GM21423 (cell line): ENCODE measurements at regions not wholly inside any gene's neighbourhood (a gene's known extent, or its start where the extent isn't known, plus 50 kb on each side); places are given as distances from the start of the nearest gene placed in this dataset.
"Not testable (repeated sequence)": the region's sequence is repeated elsewhere in the genome, so short reads cannot be mapped to it uniquely, and the experiment has no call there.

Experiments
- ATAC-seq: cut with Tn5 transposase; IDR thresholded peaks from one replicate; pipeline ENCODE4 v1.9.1; 2021; ENCODE audit warnings: mild to moderate bottlenecking, moderate library complexity; ENCODE audit not compliant: unreplicated experiment

- no peak for ATAC-seq
Observed at GRCh38 chr11:110856340-110856739, 144.1 kb upstream of the ARHGAP20 start.

GRCh38 chr11:110855191-110855590 lies 143.0 kb upstream of the ARHGAP20 start:
- ATAC-seq, result no peak

GRCh38 chr11:110852921-110853490 lies 140.8 kb upstream of the ARHGAP20 start:
- ATAC-seq, result no peak

- ATAC-seq, result no peak
Observed at GRCh38 chr11:110850846-110851245, 138.6 kb upstream of the ARHGAP20 start.

- ATAC-seq, result not testable (repeated sequence)
Observed at GRCh38 chr11:110843053-110843452, 130.8 kb upstream of the ARHGAP20 start.

GRCh38 chr11:110838808-110839207 lies 126.6 kb upstream of the ARHGAP20 start:
- no peak for ATAC-seq

- ATAC-seq, result no peak
Observed at GRCh38 chr11:110837603-110838002, 125.4 kb upstream of the ARHGAP20 start.

GRCh38 chr11:110835106-110835505 lies 122.9 kb upstream of the ARHGAP20 start:
- ATAC-seq, result no peak

GRCh38 chr11:110833033-110833484 lies 120.8 kb upstream of the ARHGAP20 start:
- ATAC-seq, result no peak

- ATAC-seq, result no peak
Observed at GRCh38 chr11:110832539-110832938, 120.3 kb upstream of the ARHGAP20 start.

- no peak for ATAC-seq
Observed at GRCh38 chr11:110832080-110832479, 119.8 kb upstream of the ARHGAP20 start.

- no peak for ATAC-seq
Observed at GRCh38 chr11:110830747-110831146, 118.5 kb upstream of the ARHGAP20 start.

GRCh38 chr11:110830344-110830743 lies 118.1 kb upstream of the ARHGAP20 start:
- ATAC-seq, result no peak

GRCh38 chr11:110829873-110830272 lies 117.6 kb upstream of the ARHGAP20 start:
- no peak for ATAC-seq

GRCh38 chr11:110828086-110828485 lies 115.8 kb upstream of the ARHGAP20 start:
- no peak for ATAC-seq

- ATAC-seq, result no peak
Observed at GRCh38 chr11:110827276-110827675, 115.0 kb upstream of the ARHGAP20 start.

- no peak for ATAC-seq
Observed at GRCh38 chr11:110824912-110825620, 112.8 kb upstream of the ARHGAP20 start.

GRCh38 chr11:110818032-110818687 lies 105.9 kb upstream of the ARHGAP20 start:
- no peak for ATAC-seq

GRCh38 chr11:110812086-110812733 lies 100.0 kb upstream of the ARHGAP20 start:
- no peak for ATAC-seq

GRCh38 chr11:110809417-110810199 lies 97.4 kb upstream of the ARHGAP20 start:
- ATAC-seq, result no peak

- ATAC-seq, result no peak
Observed at GRCh38 chr11:110808248-110808647, 96.0 kb upstream of the ARHGAP20 start.
